Neural cell (in vitro differentiated cells): ENCODE measurements at regions not wholly inside any gene's neighbourhood (a gene's known extent, or its start where the extent isn't known, plus 50 kb on each side); places are given as distances from the start of the nearest gene placed in this dataset.

Experiments
- CTCF ChIP-seq: fragments of 450-650 bp; IDR thresholded peaks from 2 replicates; pipeline ENCODE4 v1.5.1; 2014; ENCODE audit warnings: antibody characterized with exemption, mild to moderate bottlenecking, moderate library complexity; ENCODE audit not compliant: poor library complexity, severe bottlenecking
- EZH2 ChIP-seq: fragments of 200-600, 300-800 bp; shearing (Covaris generic), sonication (generic); IDR thresholded peaks from 2 replicates; pipeline ENCODE4 v1.6.1; 2014; ENCODE audit warnings: antibody characterized with exemption, low read length, borderline replicate concordance, mild to moderate bottlenecking; ENCODE audit not compliant: insufficient read depth, poor library complexity, severe bottlenecking
- REST ChIP-seq: IDR thresholded peaks from 2 replicates; pipeline ENCODE4 v1.6.1; 2012; ENCODE audit warnings: borderline replicate concordance

- TF ChIP-seq REST (no peak), CTCF (no peak), EZH2 (no peak)
These were observed 2369.4 kb upstream of the ACO1 start for GRCh38 chr9:30015073-30015472.
